ENCODE measurements at regions not wholly inside any gene's neighbourhood (a gene's known extent, or its start where the extent isn't known, plus 50 kb on each side); places are given as distances from the start of the nearest gene placed in this dataset.

DNA sequence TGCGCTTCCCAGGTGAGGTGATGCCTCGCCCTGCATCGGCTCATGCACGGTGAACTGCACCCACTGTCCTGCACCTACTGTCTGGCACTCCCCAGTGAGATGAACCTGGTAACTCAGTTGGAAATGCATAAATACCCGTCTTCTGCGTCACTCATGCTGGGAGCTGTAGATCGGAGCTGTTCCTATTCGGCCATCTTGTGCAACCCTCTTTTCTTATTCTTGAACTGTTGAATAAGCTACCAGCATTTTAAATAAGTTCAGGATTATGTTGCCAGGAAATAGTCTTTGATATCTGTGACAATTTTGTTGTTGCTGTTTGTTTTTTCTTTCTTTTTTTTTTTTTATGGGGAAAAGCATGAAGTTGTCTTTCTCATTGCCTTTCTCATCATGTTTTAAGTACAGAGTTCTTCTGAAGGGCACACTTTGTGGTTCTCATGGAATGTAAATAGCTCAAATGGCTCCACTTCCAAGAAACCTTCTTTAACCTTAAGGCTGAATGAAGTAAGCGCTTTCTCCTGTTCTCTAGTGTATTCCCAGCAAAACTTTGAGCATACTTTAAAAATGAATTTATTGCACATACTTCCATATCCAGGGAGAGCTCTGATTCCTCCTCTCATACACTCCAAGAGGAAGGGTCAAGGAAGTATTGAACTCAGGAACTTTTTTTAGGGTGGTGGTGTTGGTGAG is 468.0 kb upstream of the TBL1XR1 start:
- TF ChIP-seq POLR2AphosphoS5 (IDR thresholded peaks at IDR 0.05; ENCODE audit: low read depth, low read length) (no peak), POLR2A (IDR thresholded peaks at IDR 0.05; ENCODE audit: low read depth, low read length) (no peak), PAX5 (IDR thresholded peaks at IDR 0.05; ENCODE audit: insufficient read depth, low read length, severe bottlenecking) (no peak)

Measured in GM12891 (cell line).